ENCODE measurements at regions not wholly inside any gene's neighbourhood (a gene's known extent, or its start where the extent isn't known, plus 50 kb on each side); places are given as distances from the start of the nearest gene placed in this dataset.

- H3K36me3 ChIP-seq (ENCODE audit: low read depth) = no peaks in the 10 kb centered on the region
- H3K4me3 ChIP-seq (ENCODE audit: severe bottlenecking) = no peak overlapping the region
- H3K27me3 ChIP-seq (ENCODE audit: insufficient read depth, poor library complexity, severe bottlenecking) = no peaks in the 10 kb centered on the region
- TF ChIP-seq, protein P1, sequence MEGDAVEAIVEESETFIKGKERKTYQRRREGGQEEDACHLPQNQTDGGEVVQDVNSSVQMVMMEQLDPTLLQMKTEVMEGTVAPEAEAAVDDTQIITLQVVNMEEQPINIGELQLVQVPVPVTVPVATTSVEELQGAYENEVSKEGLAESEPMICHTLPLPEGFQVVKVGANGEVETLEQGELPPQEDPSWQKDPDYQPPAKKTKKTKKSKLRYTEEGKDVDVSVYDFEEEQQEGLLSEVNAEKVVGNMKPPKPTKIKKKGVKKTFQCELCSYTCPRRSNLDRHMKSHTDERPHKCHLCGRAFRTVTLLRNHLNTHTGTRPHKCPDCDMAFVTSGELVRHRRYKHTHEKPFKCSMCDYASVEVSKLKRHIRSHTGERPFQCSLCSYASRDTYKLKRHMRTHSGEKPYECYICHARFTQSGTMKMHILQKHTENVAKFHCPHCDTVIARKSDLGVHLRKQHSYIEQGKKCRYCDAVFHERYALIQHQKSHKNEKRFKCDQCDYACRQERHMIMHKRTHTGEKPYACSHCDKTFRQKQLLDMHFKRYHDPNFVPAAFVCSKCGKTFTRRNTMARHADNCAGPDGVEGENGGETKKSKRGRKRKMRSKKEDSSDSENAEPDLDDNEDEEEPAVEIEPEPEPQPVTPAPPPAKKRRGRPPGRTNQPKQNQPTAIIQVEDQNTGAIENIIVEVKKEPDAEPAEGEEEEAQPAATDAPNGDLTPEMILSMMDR (IDR thresholded peaks at IDR 0.05; ENCODE audit: poor library complexity, severe bottlenecking) = no peak
- no peaks in the 10 kb centered on the region for H3K9me3 ChIP-seq (ENCODE audit: severe bottlenecking)
- ATAC-seq (ENCODE audit: low read depth) (no peak), DNase-seq (ENCODE audit: low spot score) (no peak)
- peaks cover 3% of the 10 kb centered on the region for H3K4me1 ChIP-seq (ENCODE audit: insufficient read depth, poor library complexity, severe bottlenecking)
- no peak overlapping the region for H3K27ac ChIP-seq (ENCODE audit: poor library complexity, severe bottlenecking)
Measured at GRCh38 chr3:161863775-161864174, 367.2 kb downstream of the OTOL1 start.

- TF ChIP-seq, protein P1 (IDR thresholded peaks at IDR 0.05; ENCODE audit: poor library complexity, severe bottlenecking) = no peak
- Histone ChIP-seq H3K4me1 (ENCODE audit: insufficient read depth, poor library complexity, severe bottlenecking) (no peaks in the 10 kb centered on the region), H3K27me3 (ENCODE audit: insufficient read depth, poor library complexity, severe bottlenecking) (no peaks in the 10 kb centered on the region), H3K36me3 (ENCODE audit: low read depth) (no peaks in the 10 kb centered on the region), H3K4me3 (ENCODE audit: severe bottlenecking) (no peak overlapping the region), H3K27ac (ENCODE audit: poor library complexity, severe bottlenecking) (no peak overlapping the region), H3K9me3 (ENCODE audit: severe bottlenecking) (no peaks in the 10 kb centered on the region)
- DNase-seq (ENCODE audit: low spot score) (no peak), ATAC-seq (ENCODE audit: low read depth) (no peak)
Measured at GRCh38 chr3:161866176-161866575, 369.6 kb downstream of the OTOL1 start.

DNA sequence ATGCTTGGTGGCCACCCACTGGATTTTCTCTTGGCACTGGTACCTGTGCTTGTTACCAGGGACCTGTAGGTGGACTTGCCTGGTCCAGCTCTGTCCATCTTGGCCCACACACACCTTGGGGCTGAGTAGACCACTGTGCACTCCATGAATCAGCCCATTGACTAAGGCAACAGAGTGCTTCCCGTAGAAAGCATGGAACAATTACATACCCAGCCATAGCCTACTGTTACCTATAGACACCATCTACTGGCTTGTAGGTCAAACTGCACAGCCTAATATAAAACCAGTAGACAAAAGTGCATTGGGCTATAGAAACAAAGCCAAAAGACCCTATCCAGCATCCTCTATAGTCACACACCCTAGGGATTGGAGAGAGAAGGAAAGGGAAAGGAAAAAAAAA, 378.9 kb downstream of the OTOL1 start:
- Histone ChIP-seq H3K4me3 (ENCODE audit: severe bottlenecking) (no peak overlapping the region), H3K4me1 (ENCODE audit: insufficient read depth, poor library complexity, severe bottlenecking) (no peaks in the 10 kb centered on the region), H3K27ac (ENCODE audit: poor library complexity, severe bottlenecking) (no peak overlapping the region), H3K9me3 (ENCODE audit: severe bottlenecking) (no peaks in the 10 kb centered on the region), H3K27me3 (ENCODE audit: insufficient read depth, poor library complexity, severe bottlenecking) (no peaks in the 10 kb centered on the region), H3K36me3 (ENCODE audit: low read depth) (no peaks in the 10 kb centered on the region)
- TF ChIP-seq, protein P1 (IDR thresholded peaks at IDR 0.05; ENCODE audit: poor library complexity, severe bottlenecking) = no peak
- DNase-seq (ENCODE audit: low spot score) = no peak
- ATAC-seq (ENCODE audit: low read depth) = no peak

DNA sequence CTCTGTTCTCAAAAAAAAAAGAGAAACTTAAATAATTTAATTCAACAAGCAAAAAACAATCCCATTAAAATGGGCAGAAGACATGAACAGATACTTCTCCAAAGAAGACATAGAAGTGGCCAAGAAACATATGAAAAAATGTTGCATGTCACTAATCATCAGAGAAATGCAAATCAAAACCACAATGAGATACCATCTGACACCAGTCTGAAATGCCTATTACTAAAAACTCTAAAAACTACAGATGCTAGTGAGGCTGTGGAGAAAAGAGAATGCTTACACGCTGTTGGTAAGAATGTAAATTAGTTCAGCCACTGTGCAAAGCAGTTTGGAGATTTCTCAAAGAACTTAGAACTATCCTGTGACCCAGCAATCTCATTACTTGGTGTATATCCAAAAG, 382.9 kb downstream of the OTOL1 start:
- Histone ChIP-seq H3K9me3 (ENCODE audit: severe bottlenecking) (no peaks in the 10 kb centered on the region), H3K36me3 (ENCODE audit: low read depth) (no peaks in the 10 kb centered on the region), H3K27ac (ENCODE audit: poor library complexity, severe bottlenecking) (no peak overlapping the region), H3K4me1 (ENCODE audit: insufficient read depth, poor library complexity, severe bottlenecking) (no peaks in the 10 kb centered on the region), H3K27me3 (ENCODE audit: insufficient read depth, poor library complexity, severe bottlenecking) (no peaks in the 10 kb centered on the region), H3K4me3 (ENCODE audit: severe bottlenecking) (no peak overlapping the region)
- ATAC-seq (ENCODE audit: low read depth) (no peak), DNase-seq (ENCODE audit: low spot score) (no peak)
- TF ChIP-seq, protein P1 (IDR thresholded peaks at IDR 0.05; ENCODE audit: poor library complexity, severe bottlenecking) = no peak

DNA sequence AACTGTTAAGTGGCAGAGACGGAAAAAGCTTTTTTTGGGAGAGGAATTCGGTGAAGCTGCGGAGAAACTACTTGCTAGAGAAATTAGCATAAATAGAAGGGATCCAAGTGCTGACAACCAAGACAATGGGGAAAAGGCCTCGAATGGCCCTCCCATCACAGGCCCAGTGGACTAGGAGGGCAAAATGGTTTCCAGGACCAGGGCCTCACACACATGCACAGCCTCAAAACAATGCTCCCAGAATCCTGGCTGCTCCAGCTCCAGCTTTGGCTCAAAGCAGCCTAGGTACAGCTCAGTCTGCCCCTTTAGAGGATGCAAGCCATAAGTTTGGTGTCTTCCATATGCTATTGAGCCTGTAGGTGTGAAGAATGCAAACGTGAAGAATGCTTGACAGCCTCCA, 388.2 kb downstream of the OTOL1 start:
- TF ChIP-seq, protein P1 (IDR thresholded peaks at IDR 0.05; ENCODE audit: poor library complexity, severe bottlenecking) = no peak
- no peak overlapping the region for H3K27ac ChIP-seq (ENCODE audit: poor library complexity, severe bottlenecking)
- ATAC-seq (ENCODE audit: low read depth) (no peak), DNase-seq (ENCODE audit: low spot score) (no peak)
- peaks cover under 1% of the 10 kb centered on the region for H3K4me1 ChIP-seq (ENCODE audit: insufficient read depth, poor library complexity, severe bottlenecking)
- H3K4me3 ChIP-seq (ENCODE audit: severe bottlenecking) = no peak overlapping the region
- no peaks in the 10 kb centered on the region for H3K27me3 ChIP-seq (ENCODE audit: insufficient read depth, poor library complexity, severe bottlenecking)
- no peaks in the 10 kb centered on the region for H3K9me3 ChIP-seq (ENCODE audit: severe bottlenecking)
- H3K36me3 ChIP-seq (ENCODE audit: low read depth) = no peaks in the 10 kb centered on the region

All from RWPE2 (cell line).